PC-9 (cell line): ENCODE measurements at regions not wholly inside any gene's neighbourhood (a gene's known extent, or its start where the extent isn't known, plus 50 kb on each side); places are given as distances from the start of the nearest gene placed in this dataset.

Experiments used
- BruUV-seq: library from RNA; stranded (reverse); fragments of 400-500 nt; replicated peaks from 2 replicates; lab custom pipeline; 2021; lab: Mats Ljungman, UMichigan
- CTCF ChIA-PET: fragments of 300-600 bp; sonication (Branson Sonifier 250); formaldehyde crosslinking; loops from one replicate; lab custom pipeline; 2022; ENCODE audit warnings: antibody characterized with exemption; lab: Charles Lee
- POLR2A ChIA-PET: fragments of 300-600 bp; sonication (Branson Sonifier 250); formaldehyde crosslinking; loops from one replicate; lab custom pipeline; 2022; ENCODE audit warnings: antibody characterized with exemption; ENCODE audit not compliant: unreplicated experiment; lab: Charles Lee
- DNase-seq, 2 experiments: peaks; one replicate each; pipeline versions ENCODE4 v3.0.0 to v3.0.0-alpha.2; 2015 to 2022; ENCODE audit warnings: mixed read lengths in 1 of 2
- H2AFZ ChIP-seq: fragments of 200-600 bp; sonication (generic); 2 replicates; pipeline ENCODE4 v1.8.1; 2017; ENCODE audit warnings: antibody characterized with exemption
- H3F3A ChIP-seq: fragments of 200-600 bp; sonication (generic); 2 replicates; pipeline ENCODE4 v1.8.1; 2017; ENCODE audit warnings: antibody characterized with exemption, mild to moderate bottlenecking, low read depth; ENCODE audit not compliant: insufficient read depth
- H3K27ac ChIP-seq: fragments of 200-600 bp; sonication (generic); 2 replicates; pipeline ENCODE4 v1.6.1; 2016; ENCODE audit warnings: mixed run types
- H3K27me3 ChIP-seq: fragments of 200-600 bp; sonication (generic); 2 replicates; pipeline ENCODE4 v1.6.1; 2016; ENCODE audit warnings: low read depth, mixed run types; ENCODE audit not compliant: insufficient read depth
- H3K36me3 ChIP-seq: fragments of 200-600 bp; sonication (generic); 2 replicates; pipeline ENCODE4 v1.6.1; 2016; ENCODE audit warnings: low read depth, mixed run types
- H3K4me1 ChIP-seq: fragments of 200-600 bp; sonication (generic); replicated peaks from 2 replicates; pipeline ENCODE4 v1.6.1; 2016; ENCODE audit warnings: mixed run types; ENCODE audit not compliant: insufficient read depth
- H3K4me2 ChIP-seq: fragments of 200-600 bp; sonication (generic); 2 replicates; pipeline ENCODE4 v1.6.1; 2017; ENCODE audit warnings: mixed run types
- H3K4me3 ChIP-seq: fragments of 200-600 bp; sonication (generic); 2 replicates; pipeline ENCODE4 v1.6.1; 2016; ENCODE audit warnings: mixed run types
- H3K79me2 ChIP-seq: fragments of 200-600 bp; sonication (generic); 2 replicates; pipeline ENCODE4 v1.6.1; 2017; ENCODE audit warnings: low read depth, mixed run types
- H3K9me2 ChIP-seq: fragments of 200-600 bp; sonication (generic); 2 replicates; pipeline ENCODE4 v1.8.1; 2017; ENCODE audit warnings: mild to moderate bottlenecking; ENCODE audit not compliant: insufficient read depth
- H3K9me3 ChIP-seq: fragments of 200-600 bp; sonication (generic); 2 replicates; pipeline ENCODE4 v1.8.1; 2016; ENCODE audit warnings: low read depth; ENCODE audit not compliant: insufficient read depth
- H4K20me1 ChIP-seq: fragments of 200-600 bp; sonication (generic); 2 replicates; pipeline ENCODE4 v1.8.1; 2017; ENCODE audit not compliant: insufficient read depth
- CTCF ChIP-seq: fragments of 200-600 bp; sonication (generic); conservative IDR thresholded peaks from 2 replicates; pipeline ENCODE4 v1.6.1; 2017; ENCODE audit warnings: mixed run types, antibody characterized with exemption, mild to moderate bottlenecking, moderate library complexity
- EZH2 ChIP-seq: fragments of 200-600 bp; sonication (generic); IDR thresholded peaks from 2 replicates; pipeline ENCODE4 v1.8.0; 2017; ENCODE audit warnings: antibody characterized with exemption, low read depth
- intact Hi-C: fragments of 100-400 bp; cut with micrococcal nuclease; formaldehyde crosslinking; loops from one replicate; pipeline ENCODE4 v1.10.0; 2022; ENCODE audit not compliant: unreplicated experiment

- no peak overlapping the region for H3K4me3 ChIP-seq
- H4K20me1 ChIP-seq = no peaks in the 10 kb centered on the region
- H3K4me2 ChIP-seq = no peak overlapping the region
- no peaks in the 10 kb centered on the region; the same call in 1 of the 2 replicates for H3K4me1 ChIP-seq
- ChIA-PET POLR2A (no interaction called here), CTCF (no interaction called here)
- H3K27me3 ChIP-seq = no peaks in the 10 kb centered on the region
- BruUV-seq = no TSS peak
- H3K9me2 ChIP-seq = no peaks in the 10 kb centered on the region
- H3K27ac ChIP-seq = peak overlapping the region; percentile 51; the same call in 1 of the 2 replicates
- no peaks in the 10 kb centered on the region for H3K9me3 ChIP-seq
- no peaks in the 10 kb centered on the region for H3K79me2 ChIP-seq
- intact Hi-C loops = loop anchor here (5.0 to 10.0 kb wide), 2 partner anchors 892 to 1240 kb away; no protein-coding TSS in a partner anchor
- DNase-seq = no peak
- H2AFZ ChIP-seq = no peak overlapping the region
- no peak for TF ChIP-seq CTCF
- TF ChIP-seq EZH2 = no peak
- H3K36me3 ChIP-seq = no peaks in the 10 kb centered on the region
- no peaks in the 10 kb centered on the region for H3F3A ChIP-seq
Observed at GRCh38 chr6:85124472-85125354, 325.2 kb upstream of the NT5E start.

GRCh38 chr6:85121158-85121557 lies 328.7 kb upstream of the NT5E start:
- DNase-seq = no peak
- H3K79me2 ChIP-seq = no peaks in the 10 kb centered on the region
- no peak overlapping the region for H3K4me2 ChIP-seq
- no peaks in the 10 kb centered on the region for H3K27me3 ChIP-seq
- no peaks in the 10 kb centered on the region; the same call in 1 of the 2 replicates for H3K4me1 ChIP-seq
- no peak for TF ChIP-seq EZH2
- no peak for TF ChIP-seq CTCF
- no peaks in the 10 kb centered on the region for H3F3A ChIP-seq
- no TSS peak for BruUV-seq
- no peaks in the 10 kb centered on the region for H3K9me3 ChIP-seq
- no peaks in the 10 kb centered on the region for H4K20me1 ChIP-seq
- no peak overlapping the region for H3K4me3 ChIP-seq
- no peak overlapping the region for H2AFZ ChIP-seq
- H3K9me2 ChIP-seq = no peaks in the 10 kb centered on the region
- POLR2A ChIA-PET = no interaction called here
- no peaks in the 10 kb centered on the region for H3K36me3 ChIP-seq
- CTCF ChIA-PET = no interaction called here
- intact Hi-C loops = loop anchor here (10.0 kb wide), 1 partner anchor 1236 kb away; no protein-coding TSS in a partner anchor
- no peak overlapping the region for H3K27ac ChIP-seq

- BruUV-seq = no TSS peak
Observed at GRCh38 chr6:85118652-85119235, 331.1 kb upstream of the NT5E start.

More at GRCh38 chr6:85118652-85119235, 331.1 kb upstream of the NT5E start:
- Histone ChIP-seq H3K9me2 (no peaks in the 10 kb centered on the region), H3K4me2 (no peak overlapping the region), H3K27me3 (no peaks in the 10 kb centered on the region), H4K20me1 (no peaks in the 10 kb centered on the region), H3K4me1 (no peaks in the 10 kb centered on the region), H2AFZ (no peak overlapping the region), H3K36me3 (no peaks in the 10 kb centered on the region), H3K9me3 (no peaks in the 10 kb centered on the region), H3K27ac (no peak overlapping the region), H3F3A (no peaks in the 10 kb centered on the region), H3K4me3 (no peak overlapping the region), H3K79me2 (no peaks in the 10 kb centered on the region)
- intact Hi-C loops = no loop called here
- POLR2A ChIA-PET = no interaction called here
- CTCF ChIA-PET = no interaction called here
- TF ChIP-seq EZH2 = no peak
- no peak for TF ChIP-seq CTCF
- DNase-seq = no peak
